ENCODE measurements at regions not wholly inside any gene's neighbourhood (a gene's known extent, or its start where the extent isn't known, plus 50 kb on each side); places are given as distances from the start of the nearest gene placed in this dataset.

DNA sequence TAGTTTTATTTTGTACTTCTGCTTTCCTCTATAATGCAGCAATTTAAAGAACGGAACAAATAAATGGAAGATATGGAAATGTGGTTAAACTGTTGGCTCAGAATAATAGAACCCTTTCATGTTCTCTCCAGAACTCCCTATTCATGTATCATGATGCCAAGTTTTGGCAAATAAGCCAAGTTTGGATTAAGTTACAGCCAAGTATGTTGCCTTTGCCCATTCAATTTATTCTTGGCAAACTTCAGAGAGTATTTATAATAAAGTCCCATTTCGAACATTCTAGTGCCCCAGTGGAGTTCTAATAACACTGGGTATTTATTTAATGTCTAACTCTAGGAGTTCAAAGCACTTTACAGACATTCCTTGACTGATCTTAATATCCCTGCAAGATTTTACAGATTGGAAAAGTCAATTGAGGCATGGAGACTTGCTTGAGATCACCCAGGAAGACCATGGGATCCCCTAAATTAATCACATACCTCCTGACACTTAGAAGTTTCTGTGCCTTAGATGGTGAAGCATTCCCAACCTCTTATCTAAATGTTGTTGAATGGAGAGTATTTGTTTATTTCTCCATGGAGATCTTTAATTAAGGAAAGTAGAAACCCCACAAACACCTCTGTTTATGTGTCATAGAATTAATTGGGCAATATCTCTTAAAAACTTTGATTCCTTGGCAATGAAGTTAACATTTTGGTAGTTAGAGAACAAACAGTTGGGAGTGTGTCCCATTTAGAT is 106.7 kb downstream of the ACKR3 start:
- TF ChIP-seq EP300 (IDR thresholded peaks at IDR 0.05; ENCODE audit: borderline replicate concordance) (no peak), RAD21 (IDR thresholded peaks at IDR 0.05; ENCODE audit: low read depth) (no peak)
- TF ChIP-seq, protein P1, sequence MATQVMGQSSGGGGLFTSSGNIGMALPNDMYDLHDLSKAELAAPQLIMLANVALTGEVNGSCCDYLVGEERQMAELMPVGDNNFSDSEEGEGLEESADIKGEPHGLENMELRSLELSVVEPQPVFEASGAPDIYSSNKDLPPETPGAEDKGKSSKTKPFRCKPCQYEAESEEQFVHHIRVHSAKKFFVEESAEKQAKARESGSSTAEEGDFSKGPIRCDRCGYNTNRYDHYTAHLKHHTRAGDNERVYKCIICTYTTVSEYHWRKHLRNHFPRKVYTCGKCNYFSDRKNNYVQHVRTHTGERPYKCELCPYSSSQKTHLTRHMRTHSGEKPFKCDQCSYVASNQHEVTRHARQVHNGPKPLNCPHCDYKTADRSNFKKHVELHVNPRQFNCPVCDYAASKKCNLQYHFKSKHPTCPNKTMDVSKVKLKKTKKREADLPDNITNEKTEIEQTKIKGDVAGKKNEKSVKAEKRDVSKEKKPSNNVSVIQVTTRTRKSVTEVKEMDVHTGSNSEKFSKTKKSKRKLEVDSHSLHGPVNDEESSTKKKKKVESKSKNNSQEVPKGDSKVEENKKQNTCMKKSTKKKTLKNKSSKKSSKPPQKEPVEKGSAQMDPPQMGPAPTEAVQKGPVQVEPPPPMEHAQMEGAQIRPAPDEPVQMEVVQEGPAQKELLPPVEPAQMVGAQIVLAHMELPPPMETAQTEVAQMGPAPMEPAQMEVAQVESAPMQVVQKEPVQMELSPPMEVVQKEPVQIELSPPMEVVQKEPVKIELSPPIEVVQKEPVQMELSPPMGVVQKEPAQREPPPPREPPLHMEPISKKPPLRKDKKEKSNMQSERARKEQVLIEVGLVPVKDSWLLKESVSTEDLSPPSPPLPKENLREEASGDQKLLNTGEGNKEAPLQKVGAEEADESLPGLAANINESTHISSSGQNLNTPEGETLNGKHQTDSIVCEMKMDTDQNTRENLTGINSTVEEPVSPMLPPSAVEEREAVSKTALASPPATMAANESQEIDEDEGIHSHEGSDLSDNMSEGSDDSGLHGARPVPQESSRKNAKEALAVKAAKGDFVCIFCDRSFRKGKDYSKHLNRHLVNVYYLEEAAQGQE (IDR thresholded peaks at IDR 0.05; ENCODE audit: low read depth): no peak

All from Ishikawa (cell line).